GM12865 (cell line): ENCODE measurements at regions not wholly inside any gene's neighbourhood (a gene's known extent, or its start where the extent isn't known, plus 50 kb on each side); places are given as distances from the start of the nearest gene placed in this dataset.

ENCODE experiments used
- DNase-seq: peaks from one replicate; pipeline ENCODE4 v3.0.0; 2010; ENCODE audit warnings: low read depth
- H3K4me3 ChIP-seq: 2 replicates; pipeline ENCODE4 v1.5.1; 2011; ENCODE audit warnings: mild to moderate bottlenecking, low read depth, low read length, control low read depth
- CTCF ChIP-seq: IDR thresholded peaks from 2 replicates; pipeline ENCODE4 v1.5.1; 2011; ENCODE audit warnings: low read length, control low read depth, low read depth, inconsistent platforms; ENCODE audit not compliant: insufficient read depth; ENCODE audit errors: missing control alignments

- H3K4me3 ChIP-seq: no peak overlapping the region
Observed at GRCh38 chr13:59474696-59475095, 689.0 kb downstream of the DIAPH3 start.

GRCh38 chr13:59475911-59476310 lies 687.8 kb downstream of the DIAPH3 start:
- no peak for TF ChIP-seq CTCF
- no peak for DNase-seq
- no peak overlapping the region for H3K4me3 ChIP-seq

More at GRCh38 chr13:59474696-59475095, 689.0 kb downstream of the DIAPH3 start:
- TF ChIP-seq CTCF: no peak
- no peak for DNase-seq

GRCh38 chr13:59476366-59476765 lies 687.4 kb downstream of the DIAPH3 start:
- DNase-seq: no peak
- H3K4me3 ChIP-seq: no peak overlapping the region
- TF ChIP-seq CTCF: no peak

GRCh38 chr13:59477011-59477410 lies 686.7 kb downstream of the DIAPH3 start:
- H3K4me3 ChIP-seq: no peak overlapping the region
- peak; percentile 46 for TF ChIP-seq CTCF
- DNase-seq: peak; percentile 7

- TF ChIP-seq CTCF: no peak
Observed at GRCh38 chr13:59478908-59479307, 684.8 kb downstream of the DIAPH3 start.

GRCh38 chr13:59479629-59480028 lies 684.1 kb downstream of the DIAPH3 start:
- DNase-seq: no peak
- H3K4me3 ChIP-seq: no peak overlapping the region
- no peak for TF ChIP-seq CTCF

More at GRCh38 chr13:59478908-59479307, 684.8 kb downstream of the DIAPH3 start:
- no peak for DNase-seq
- no peak overlapping the region for H3K4me3 ChIP-seq

- no peak for TF ChIP-seq CTCF
- no peak overlapping the region for H3K4me3 ChIP-seq
- DNase-seq: no peak
Observed at GRCh38 chr13:59480396-59481259, 683.1 kb downstream of the DIAPH3 start.
